MCF 10A (cell line): ENCODE measurements at regions not wholly inside any gene's neighbourhood (a gene's known extent, or its start where the extent isn't known, plus 50 kb on each side); places are given as distances from the start of the nearest gene placed in this dataset.

Experiments
- BruUV-seq: library from RNA; stranded (reverse); fragments of 400-500 nt; replicated peaks from 2 replicates; lab custom pipeline; 2021; lab: Mats Ljungman, UMichigan
- CTCF ChIA-PET: fragments of 300-600 bp; sonication (Branson Sonifier 250); formaldehyde crosslinking; extraction: SDS; loops from one replicate; lab custom pipeline; 2021; ENCODE audit warnings: antibody characterized with exemption, inconsistent platforms; lab: Yijun Ruan, JAX
- POLR2A ChIA-PET: fragments of 300-600, 350-650 bp; sonication (Branson Sonifier 250); formaldehyde crosslinking; extraction: SDS; loops from one replicate; lab custom pipeline; 2020; ENCODE audit warnings: antibody characterized with exemption, inconsistent platforms; lab: Yijun Ruan, JAX
- DNase-seq: peaks from one replicate; pipeline ENCODE4 v3.0.0-alpha.2; 2018; ENCODE audit not compliant: unreplicated experiment
- H3K27ac Mint-ChIP-seq: one replicate; pipeline ENCODE4 v1.8.0; 2022; ENCODE audit warnings: mild to moderate bottlenecking, low read depth, mixed read lengths; ENCODE audit not compliant: unreplicated experiment
- H3K27me3 Mint-ChIP-seq: one replicate; pipeline ENCODE4 v1.8.0; 2022; ENCODE audit warnings: mixed read lengths; ENCODE audit not compliant: insufficient read depth, unreplicated experiment
- H3K36me3 Mint-ChIP-seq: one replicate; pipeline ENCODE4 v1.8.0; 2022; ENCODE audit warnings: mild to moderate bottlenecking, moderate library complexity, mixed read lengths; ENCODE audit not compliant: insufficient read depth, unreplicated experiment
- H3K4me1 Mint-ChIP-seq: one replicate; pipeline ENCODE4 v1.8.0; 2022; ENCODE audit warnings: mixed read lengths; ENCODE audit not compliant: insufficient read depth, unreplicated experiment
- H3K4me3 Mint-ChIP-seq: one replicate; pipeline ENCODE4 v1.8.0; 2022; ENCODE audit warnings: mild to moderate bottlenecking, moderate library complexity, mixed read lengths; ENCODE audit not compliant: unreplicated experiment
- H3K9me3 Mint-ChIP-seq: one replicate; pipeline ENCODE4 v1.8.0; 2022; ENCODE audit warnings: mixed read lengths; ENCODE audit not compliant: unreplicated experiment
- intact Hi-C: fragments of 100-400 bp; cut with micrococcal nuclease; formaldehyde crosslinking; loops from 2 replicates; pipeline ENCODE4 v1.14.1; 2022
- TF ChIP-seq, protein P1 (sequence below): fragments of 200-600 bp; IDR thresholded peaks from one replicate; pipeline ENCODE4 v1.8.0; 2022; ENCODE audit warnings: antibody characterized with exemption, mild to moderate bottlenecking; ENCODE audit not compliant: unreplicated experiment

GRCh38 chr13:103525530-103525929 lies 459.3 kb upstream of the SLC10A2 start:
- Mint-ChIP-seq H3K4me3 (no peak overlapping the region), H3K27ac (no peak overlapping the region), H3K9me3 (no peaks in the 10 kb centered on the region), H3K36me3 (no peaks in the 10 kb centered on the region), H3K4me1 (no peaks in the 10 kb centered on the region), H3K27me3 (no peaks in the 10 kb centered on the region)
- BruUV-seq, result no TSS peak
- intact Hi-C loops, result no loop called here
- no peak for DNase-seq
- POLR2A ChIA-PET, result no interaction called here
- CTCF ChIA-PET, result interaction anchor here (0.6 kb wide), 1 partner anchor 586 kb away, joined by 3 read pairs; no protein-coding TSS in a partner anchor
- TF ChIP-seq, protein P1, sequence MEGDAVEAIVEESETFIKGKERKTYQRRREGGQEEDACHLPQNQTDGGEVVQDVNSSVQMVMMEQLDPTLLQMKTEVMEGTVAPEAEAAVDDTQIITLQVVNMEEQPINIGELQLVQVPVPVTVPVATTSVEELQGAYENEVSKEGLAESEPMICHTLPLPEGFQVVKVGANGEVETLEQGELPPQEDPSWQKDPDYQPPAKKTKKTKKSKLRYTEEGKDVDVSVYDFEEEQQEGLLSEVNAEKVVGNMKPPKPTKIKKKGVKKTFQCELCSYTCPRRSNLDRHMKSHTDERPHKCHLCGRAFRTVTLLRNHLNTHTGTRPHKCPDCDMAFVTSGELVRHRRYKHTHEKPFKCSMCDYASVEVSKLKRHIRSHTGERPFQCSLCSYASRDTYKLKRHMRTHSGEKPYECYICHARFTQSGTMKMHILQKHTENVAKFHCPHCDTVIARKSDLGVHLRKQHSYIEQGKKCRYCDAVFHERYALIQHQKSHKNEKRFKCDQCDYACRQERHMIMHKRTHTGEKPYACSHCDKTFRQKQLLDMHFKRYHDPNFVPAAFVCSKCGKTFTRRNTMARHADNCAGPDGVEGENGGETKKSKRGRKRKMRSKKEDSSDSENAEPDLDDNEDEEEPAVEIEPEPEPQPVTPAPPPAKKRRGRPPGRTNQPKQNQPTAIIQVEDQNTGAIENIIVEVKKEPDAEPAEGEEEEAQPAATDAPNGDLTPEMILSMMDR, result no peak

DNA sequence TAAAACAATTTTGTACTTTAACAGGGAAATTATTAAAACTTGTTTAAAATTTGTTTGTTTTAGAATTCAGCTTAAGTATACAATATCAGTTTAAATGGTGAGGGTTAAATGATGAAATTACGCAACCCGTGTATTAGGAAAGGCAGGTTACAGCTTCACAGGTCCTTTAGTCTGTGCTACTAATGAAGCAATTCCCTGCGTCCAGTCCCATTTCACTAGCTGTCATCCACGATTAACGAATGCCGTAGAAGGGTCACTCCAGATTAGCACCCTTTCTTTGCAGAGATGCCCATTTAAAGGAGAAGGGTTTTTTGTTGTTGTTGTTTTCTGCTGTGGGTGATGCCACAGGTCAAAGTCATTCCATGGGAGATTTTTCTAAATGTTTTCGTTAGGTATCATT lies 457.6 kb upstream of the SLC10A2 start:
- Mint-ChIP-seq H3K4me1 (no peaks in the 10 kb centered on the region), H3K36me3 (no peaks in the 10 kb centered on the region), H3K4me3 (no peak overlapping the region), H3K9me3 (no peaks in the 10 kb centered on the region), H3K27me3 (no peaks in the 10 kb centered on the region), H3K27ac (no peak overlapping the region)
- BruUV-seq, result no TSS peak
- DNase-seq, result no peak
- ChIA-PET POLR2A (no interaction called here), CTCF (interaction anchor here (0.6 to 0.7 kb wide), 2 partner anchors 239 to 301 kb away, joined by 3 to 4 read pairs; no protein-coding TSS in a partner anchor)
- TF ChIP-seq, protein P1, result no peak
- intact Hi-C loops, result no loop called here

- intact Hi-C loops, result no loop called here
- Mint-ChIP-seq H3K27me3 (no peaks in the 10 kb centered on the region), H3K27ac (no peak overlapping the region), H3K36me3 (no peaks in the 10 kb centered on the region), H3K4me3 (no peak overlapping the region), H3K9me3 (no peaks in the 10 kb centered on the region), H3K4me1 (no peaks in the 10 kb centered on the region)
- POLR2A ChIA-PET, result no interaction called here
- TF ChIP-seq, protein P1, result no peak
- no peak for DNase-seq
- no TSS peak for BruUV-seq
- CTCF ChIA-PET, result interaction anchor here (0.6 kb wide), 1 partner anchor 619 kb away, joined by 3 read pairs; no protein-coding TSS in a partner anchor
These were observed 455.3 kb upstream of the SLC10A2 start for GRCh38 chr13:103521532-103521931.

DNA sequence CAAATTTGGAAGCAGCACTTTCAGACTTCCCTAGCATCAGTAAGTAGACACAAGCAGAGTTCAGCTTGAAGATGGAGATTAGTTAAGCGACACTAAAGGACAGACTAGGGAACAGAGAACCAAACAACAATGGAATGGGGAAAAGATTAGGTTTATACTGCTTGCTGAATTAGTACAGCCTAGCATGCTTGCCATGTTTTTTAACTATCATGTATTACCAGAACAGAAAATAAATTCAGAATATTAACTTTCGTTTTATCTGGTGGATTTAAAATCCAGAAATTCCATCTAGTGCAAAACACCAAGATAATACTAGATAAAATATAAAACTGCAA lies 451.5 kb upstream of the SLC10A2 start:
- no peak for DNase-seq
- no TSS peak for BruUV-seq
- no peak overlapping the region for H3K27ac Mint-ChIP-seq
- CTCF ChIA-PET, result no interaction called here
- no peaks in the 10 kb centered on the region for H3K27me3 Mint-ChIP-seq
- H3K36me3 Mint-ChIP-seq, result no peaks in the 10 kb centered on the region
- no peaks in the 10 kb centered on the region for H3K9me3 Mint-ChIP-seq
- TF ChIP-seq, protein P1, result no peak
- POLR2A ChIA-PET, result no interaction called here
- no peaks in the 10 kb centered on the region for H3K4me1 Mint-ChIP-seq
- no peak overlapping the region for H3K4me3 Mint-ChIP-seq
- intact Hi-C loops, result no loop called here
